ENCODE measurements at regions not wholly inside any gene's neighbourhood (a gene's known extent, or its start where the extent isn't known, plus 50 kb on each side); places are given as distances from the start of the nearest gene placed in this dataset.

DNA sequence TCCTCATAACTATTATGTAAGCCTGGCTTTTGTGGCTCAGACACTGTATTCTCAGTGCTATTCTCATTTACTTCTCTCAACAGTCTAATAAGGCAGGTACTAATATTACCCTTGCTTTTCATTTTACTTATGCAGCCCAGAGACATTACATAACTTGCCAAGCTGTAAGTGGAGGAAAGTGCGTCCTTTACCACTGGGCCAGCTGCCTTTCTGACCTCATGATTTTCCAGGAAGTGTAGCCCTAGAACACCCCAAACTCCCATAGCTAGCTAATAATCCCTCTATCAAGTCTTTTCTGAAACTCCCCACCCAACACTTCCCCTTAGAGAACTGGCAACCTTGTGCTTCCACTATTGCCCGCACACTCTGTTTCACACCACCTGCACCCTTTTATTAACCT lies 192.9 kb upstream of the HMHB1 start:
- no peaks in the 10 kb centered on the region for H3K36me3 ChIP-seq
- H4K20me1 ChIP-seq, result no peaks in the 10 kb centered on the region
- H3K9me3 ChIP-seq, result peaks cover 17% of the 10 kb centered on the region
- H3K27ac ChIP-seq, result no peak overlapping the region
- no peak overlapping the region for H3K4me3 ChIP-seq
- TF ChIP-seq Cebpa-rat (IDR thresholded peaks at IDR 0.05), result no peak
- no peaks in the 10 kb centered on the region for H3K4me1 ChIP-seq
- no peak overlapping the region for H3K9ac ChIP-seq
- H3K27me3 ChIP-seq, result no peaks in the 10 kb centered on the region
- no peak overlapping the region for H3K4me2 ChIP-seq

DNA sequence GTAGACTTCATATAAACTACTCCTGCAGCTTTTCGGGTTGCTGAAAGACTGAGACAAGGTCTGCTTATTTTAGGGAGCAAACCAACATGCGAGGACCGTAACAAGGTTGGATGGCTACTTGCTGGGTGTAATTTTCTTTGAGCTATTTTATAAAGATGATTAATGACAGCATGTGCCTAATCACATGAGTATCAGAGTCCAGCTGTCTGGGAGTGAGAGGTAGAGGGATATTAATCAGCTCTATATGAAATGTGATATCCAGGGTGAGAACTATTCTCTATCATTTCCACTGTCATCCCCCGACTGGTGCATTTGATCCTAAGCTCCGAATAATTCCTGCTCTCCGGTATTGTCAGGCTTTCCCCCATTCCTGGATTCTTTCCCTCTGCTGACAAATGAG lies 193.8 kb upstream of the HMHB1 start:
- no peaks in the 10 kb centered on the region for H3K4me1 ChIP-seq
- no peaks in the 10 kb centered on the region for H3K27me3 ChIP-seq
- TF ChIP-seq Cebpa-rat (IDR thresholded peaks at IDR 0.05), result no peak

DNA sequence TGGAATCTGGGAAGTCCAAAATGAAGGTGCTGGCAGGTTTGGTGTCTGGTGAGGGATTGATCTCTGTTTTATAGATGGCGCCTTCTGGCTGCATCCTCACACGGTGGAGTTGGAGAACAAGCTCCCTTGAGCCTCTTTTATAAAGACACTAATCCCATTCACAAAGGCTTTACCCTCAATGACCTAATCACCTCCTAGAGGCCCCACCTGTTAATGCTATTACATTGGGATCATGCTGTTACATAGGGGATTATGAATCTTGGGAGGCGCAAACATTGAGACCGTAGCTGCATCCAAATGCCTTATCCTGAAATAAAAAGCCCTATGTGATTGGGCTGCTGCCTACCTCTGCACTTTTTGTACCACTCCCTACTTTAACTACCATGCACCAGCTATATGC lies 197.1 kb upstream of the HMHB1 start:
- no peak overlapping the region for H3K27ac ChIP-seq
- no peak overlapping the region for H3K4me2 ChIP-seq
- H3K4me1 ChIP-seq, result no peaks in the 10 kb centered on the region
- H3K9ac ChIP-seq, result no peak overlapping the region
- no peaks in the 10 kb centered on the region for H4K20me1 ChIP-seq
- no peak overlapping the region for H3K4me3 ChIP-seq
- no peak for TF ChIP-seq Cebpa-rat (IDR thresholded peaks at IDR 0.05)
- no peaks in the 10 kb centered on the region for H3K36me3 ChIP-seq
- H3K9me3 ChIP-seq, result peaks cover 25% of the 10 kb centered on the region
- no peaks in the 10 kb centered on the region for H3K27me3 ChIP-seq

More for the DNA sequence above, 193.8 kb upstream of the HMHB1 start:
- Histone ChIP-seq H3K9ac (no peak overlapping the region), H3K4me3 (no peak overlapping the region), H3K36me3 (no peaks in the 10 kb centered on the region), H4K20me1 (no peaks in the 10 kb centered on the region), H3K9me3 (peaks cover 17% of the 10 kb centered on the region), H3K27ac (no peak overlapping the region), H3K4me2 (no peak overlapping the region)

DNA sequence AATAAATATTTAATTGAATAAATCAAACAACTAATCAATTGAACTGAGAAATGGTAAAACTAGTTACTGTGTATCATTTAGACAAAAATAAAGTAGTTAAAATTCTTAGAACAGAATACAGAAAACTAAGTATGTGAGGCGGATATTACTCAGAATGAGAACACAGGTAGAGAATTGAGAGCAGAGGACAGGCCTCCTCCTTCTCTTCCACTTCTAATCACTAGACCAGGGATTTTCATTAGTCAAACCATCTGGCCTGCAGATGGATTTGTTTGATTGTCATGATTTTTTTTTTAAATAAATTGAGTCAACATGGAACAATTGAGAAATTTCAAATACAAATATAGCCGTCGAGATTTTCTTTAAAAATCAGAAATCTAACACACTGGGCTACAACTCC lies 198.6 kb upstream of the HMHB1 start:
- no peak for TF ChIP-seq Cebpa-rat (IDR thresholded peaks at IDR 0.05)
- Histone ChIP-seq H4K20me1 (no peaks in the 10 kb centered on the region), H3K36me3 (peaks cover 12% of the 10 kb centered on the region; the same call in 1 of the 2 replicates), H3K9ac (no peak overlapping the region), H3K4me2 (no peak overlapping the region), H3K27me3 (no peaks in the 10 kb centered on the region), H3K27ac (no peak overlapping the region), H3K9me3 (peaks cover 40% of the 10 kb centered on the region), H3K4me3 (no peak overlapping the region), H3K4me1 (no peaks in the 10 kb centered on the region)

DNA sequence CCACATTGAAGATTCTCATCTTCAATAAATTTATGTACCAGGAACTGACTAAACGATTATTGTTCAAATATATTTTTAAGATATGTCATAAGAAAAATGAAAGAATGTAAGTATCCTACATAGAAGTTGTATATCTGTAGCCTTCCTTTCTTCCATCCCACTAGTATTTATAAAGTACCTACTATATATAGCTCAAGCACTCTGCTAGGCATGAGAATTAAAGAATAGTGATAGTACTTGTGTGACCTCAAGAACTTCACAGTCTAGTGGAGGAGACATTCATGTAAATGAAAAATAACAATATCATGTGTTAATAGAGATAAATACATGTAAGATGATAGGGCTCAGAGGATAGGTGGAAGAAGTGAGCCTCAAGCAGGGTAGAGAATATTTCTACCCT lies 201.0 kb upstream of the HMHB1 start:
- H3K9ac ChIP-seq, result no peak overlapping the region
- H3K4me3 ChIP-seq, result no peak overlapping the region
- H3K4me2 ChIP-seq, result no peak overlapping the region
- no peak overlapping the region for H3K27ac ChIP-seq
- H3K36me3 ChIP-seq, result peaks cover 17% of the 10 kb centered on the region; the same call in 1 of the 2 replicates
- no peaks in the 10 kb centered on the region for H3K27me3 ChIP-seq
- TF ChIP-seq Cebpa-rat (IDR thresholded peaks at IDR 0.05), result no peak
- H3K9me3 ChIP-seq, result peaks cover 45% of the 10 kb centered on the region
- peaks cover 9% of the 10 kb centered on the region for H3K4me1 ChIP-seq
- no peaks in the 10 kb centered on the region for H4K20me1 ChIP-seq

DNA sequence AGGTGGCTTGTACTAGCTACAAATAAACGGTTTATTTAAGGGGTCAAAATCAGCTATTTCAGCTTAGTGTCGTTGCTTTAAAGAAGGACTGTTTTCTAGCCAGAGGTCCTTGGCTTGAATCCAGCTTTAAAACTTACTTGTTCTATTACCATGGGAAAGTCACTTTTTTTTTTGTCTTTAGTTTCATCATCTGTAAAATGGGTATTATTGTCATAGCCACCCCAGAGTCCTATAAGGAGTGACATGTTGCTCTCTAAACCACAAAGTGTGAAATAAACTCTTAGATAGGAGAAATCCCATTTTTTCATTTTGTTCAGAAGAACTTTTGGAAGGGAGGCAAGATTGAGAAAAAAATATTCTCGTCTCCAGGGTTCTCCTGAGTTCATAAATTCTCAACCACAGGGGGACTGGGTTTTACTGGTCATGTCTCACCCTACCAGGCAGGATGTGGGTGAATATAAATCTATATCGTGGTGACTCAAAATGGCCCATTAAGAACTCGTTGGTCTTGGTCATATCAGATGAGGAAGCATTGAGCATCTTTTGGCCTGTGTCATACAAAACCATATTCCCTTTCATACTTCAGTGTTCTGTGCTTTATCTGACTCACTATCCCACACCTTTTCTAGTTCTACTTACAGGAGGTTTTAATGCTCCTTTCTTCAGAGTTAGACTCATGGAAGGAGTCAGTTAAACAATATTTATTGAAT lies 202.7 kb upstream of the NR3C1 start:
- Histone ChIP-seq H3K9me3 (peaks cover 63% of the 10 kb centered on the region), H3K27ac (peak overlapping the region; percentile 98), H3K4me2 (peak overlapping the region; percentile 77), H4K20me1 (no peaks in the 10 kb centered on the region), H3K36me3 (peaks cover 17% of the 10 kb centered on the region; the same call in 1 of the 2 replicates), H3K4me1 (peaks cover 48% of the 10 kb centered on the region), H3K27me3 (no peaks in the 10 kb centered on the region), H3K9ac (peak overlapping the region; percentile 85), H3K4me3 (peak overlapping the region; percentile 62)
- TF ChIP-seq Cebpa-rat (IDR thresholded peaks at IDR 0.05), result no peak

DNA sequence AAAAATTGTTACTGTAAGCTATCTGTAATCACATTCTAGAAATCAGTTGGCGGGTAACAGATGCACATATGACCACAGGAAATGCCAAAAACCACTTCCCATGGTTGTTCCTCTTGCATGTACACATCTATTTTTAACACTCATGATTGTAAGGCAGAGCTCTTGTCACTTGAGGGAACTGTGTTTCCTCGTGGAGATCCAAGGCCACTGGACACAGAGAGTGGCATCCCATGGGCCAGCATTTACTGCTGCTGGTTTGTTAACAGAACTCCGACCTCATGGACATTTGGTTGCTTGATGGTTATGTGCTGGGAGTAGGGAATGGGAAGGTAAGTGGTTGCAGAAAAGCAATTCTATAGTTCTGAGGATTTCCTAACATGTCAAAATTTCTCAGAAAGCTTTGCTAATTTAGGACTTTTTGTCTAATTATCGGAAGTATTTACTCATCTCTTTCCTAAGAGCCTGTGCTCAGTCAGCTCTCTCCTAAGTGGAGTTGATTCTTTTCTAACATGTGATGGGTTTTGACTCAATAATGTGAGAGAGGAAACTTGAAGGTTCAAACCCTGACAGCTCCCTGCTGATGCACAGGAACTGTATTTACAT lies 202.0 kb upstream of the NR3C1 start:
- peak overlapping the region; percentile 85 for H3K9ac ChIP-seq
- H3K9me3 ChIP-seq, result peaks cover 62% of the 10 kb centered on the region
- no peaks in the 10 kb centered on the region for H4K20me1 ChIP-seq
- no peak for TF ChIP-seq Cebpa-rat (IDR thresholded peaks at IDR 0.05)
- no peaks in the 10 kb centered on the region for H3K27me3 ChIP-seq
- H3K4me2 ChIP-seq, result peak overlapping the region; percentile 77
- peaks cover 48% of the 10 kb centered on the region for H3K4me1 ChIP-seq
- H3K4me3 ChIP-seq, result peak overlapping the region; percentile 62
- peak overlapping the region; percentile 98 for H3K27ac ChIP-seq
- H3K36me3 ChIP-seq, result peaks cover 17% of the 10 kb centered on the region; the same call in 1 of the 2 replicates

DNA sequence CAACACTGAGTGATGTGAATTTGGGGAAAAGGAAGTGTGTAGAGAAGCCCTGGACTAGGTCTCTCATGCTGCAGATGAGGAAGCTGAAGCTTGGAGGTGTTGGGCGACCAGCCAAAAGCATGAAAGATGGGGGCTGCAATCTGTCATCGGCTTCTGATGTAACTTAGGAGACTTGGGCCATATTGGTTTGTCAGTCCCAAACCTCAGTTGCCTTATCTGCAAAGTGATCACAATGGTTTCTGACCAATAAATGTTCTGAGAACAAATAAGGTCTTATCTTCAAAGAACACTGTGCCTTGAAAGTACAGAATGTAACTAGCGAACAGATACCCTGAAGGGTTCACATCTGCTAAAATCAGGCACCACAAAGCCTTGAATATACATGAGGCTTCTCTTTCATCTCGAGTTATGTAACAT lies 198.4 kb upstream of the NR3C1 start:
- H3K4me1 ChIP-seq, result peaks cover 48% of the 10 kb centered on the region
- H3K4me2 ChIP-seq, result no peak overlapping the region

DNA sequence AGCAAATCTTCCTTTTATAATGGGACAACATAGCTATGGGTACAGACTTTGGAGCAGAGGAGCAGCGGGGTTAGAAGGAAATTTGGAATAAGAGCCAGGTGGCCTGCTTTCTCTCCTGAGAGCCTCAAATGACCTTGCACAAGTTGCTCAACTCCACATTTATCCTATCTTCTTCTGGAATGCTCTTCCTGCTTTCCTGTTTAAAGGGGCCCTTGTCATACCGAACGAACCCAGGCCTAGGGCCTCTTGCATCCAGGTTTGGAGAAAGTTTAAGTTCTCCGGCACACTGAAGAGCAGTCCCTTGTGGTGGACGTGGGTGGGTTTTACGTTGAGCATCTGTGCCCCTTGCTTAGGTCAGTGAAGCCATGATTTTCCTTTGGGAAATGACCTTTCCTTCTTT lies 197.9 kb upstream of the NR3C1 start:
- no peak overlapping the region for H3K4me2 ChIP-seq
- no peak for TF ChIP-seq Cebpa-rat (IDR thresholded peaks at IDR 0.05)
- no peak overlapping the region for H3K4me3 ChIP-seq
- H3K4me1 ChIP-seq, result peaks cover 44% of the 10 kb centered on the region
- H3K27ac ChIP-seq, result peak overlapping the region; percentile 37
- H3K9ac ChIP-seq, result no peak overlapping the region
- H3K36me3 ChIP-seq, result no peaks in the 10 kb centered on the region
- H4K20me1 ChIP-seq, result no peaks in the 10 kb centered on the region
- no peaks in the 10 kb centered on the region for H3K27me3 ChIP-seq
- peaks cover 29% of the 10 kb centered on the region for H3K9me3 ChIP-seq

More for the DNA sequence above, 198.4 kb upstream of the NR3C1 start:
- no peak overlapping the region for H3K4me3 ChIP-seq
- no peak overlapping the region for H3K9ac ChIP-seq
- no peaks in the 10 kb centered on the region for H4K20me1 ChIP-seq
- peak overlapping the region; percentile 37 for H3K27ac ChIP-seq
- peaks cover 29% of the 10 kb centered on the region for H3K9me3 ChIP-seq
- no peaks in the 10 kb centered on the region for H3K27me3 ChIP-seq
- no peak for TF ChIP-seq Cebpa-rat (IDR thresholded peaks at IDR 0.05)
- H3K36me3 ChIP-seq, result no peaks in the 10 kb centered on the region

DNA sequence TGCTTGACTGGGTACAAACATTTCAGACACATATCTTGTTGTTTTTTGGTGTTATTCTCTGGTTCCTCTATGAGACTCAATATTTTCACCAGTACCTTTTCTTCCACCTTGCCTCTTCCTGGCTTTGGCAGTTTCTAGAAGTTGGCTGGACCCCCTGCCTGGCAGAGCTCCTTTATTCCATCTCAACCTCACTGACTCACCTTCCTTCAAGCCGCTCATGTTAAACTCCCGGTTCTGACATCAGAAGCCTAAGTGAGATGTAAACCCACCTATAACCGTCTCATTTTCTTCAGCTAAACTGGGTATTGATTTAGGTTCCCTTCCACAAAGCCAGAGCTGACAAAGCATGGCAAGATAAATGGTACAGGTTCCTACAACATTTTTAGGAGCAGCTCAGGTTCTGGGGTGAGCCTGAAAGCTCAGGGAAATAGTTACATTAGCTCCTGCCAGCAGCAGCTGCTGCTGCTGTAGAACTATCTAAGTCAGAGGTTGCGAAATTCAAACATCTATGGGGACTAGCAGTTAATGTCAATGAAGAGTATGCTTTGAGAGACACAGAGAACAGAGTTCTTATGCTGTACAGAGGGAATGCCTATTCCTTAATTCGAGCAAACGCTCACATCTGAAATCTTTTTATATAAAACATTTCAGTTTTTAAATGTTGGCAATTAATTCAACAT lies 197.1 kb upstream of the NR3C1 start:
- H3K4me1 ChIP-seq, result peaks cover 42% of the 10 kb centered on the region
- no peak overlapping the region for H3K4me2 ChIP-seq
- H3K4me3 ChIP-seq, result no peak overlapping the region
- TF ChIP-seq Cebpa-rat (IDR thresholded peaks at IDR 0.05), result peak; percentile 86
- no peaks in the 10 kb centered on the region for H3K36me3 ChIP-seq
- H3K27me3 ChIP-seq, result no peaks in the 10 kb centered on the region
- peaks cover 29% of the 10 kb centered on the region for H3K9me3 ChIP-seq
- no peaks in the 10 kb centered on the region for H4K20me1 ChIP-seq
- H3K27ac ChIP-seq, result peak overlapping the region; percentile 8; the same call in 1 of the 2 replicates
- H3K9ac ChIP-seq, result no peak overlapping the region
